ENCODE measurements at regions not wholly inside any gene's neighbourhood (a gene's known extent, or its start where the extent isn't known, plus 50 kb on each side); places are given as distances from the start of the nearest gene placed in this dataset.

DNA sequence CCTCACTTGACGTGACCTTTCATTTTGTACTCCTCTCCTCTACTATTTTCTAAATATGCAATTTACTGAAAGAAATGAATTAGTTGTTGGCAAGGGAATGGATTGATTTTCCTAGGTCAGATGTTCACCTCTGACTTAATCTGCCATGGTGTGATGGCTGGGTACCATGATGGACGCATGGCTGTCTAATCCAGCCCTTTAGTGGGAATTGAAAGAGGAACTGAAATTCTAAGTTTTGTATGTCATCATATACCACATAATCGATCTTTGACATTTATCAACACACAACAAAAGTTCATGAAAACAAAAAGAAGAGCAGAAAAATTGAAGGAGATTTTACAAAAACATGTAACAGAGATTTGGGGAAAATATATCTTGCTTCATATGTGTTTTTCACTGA is 331.3 kb upstream of the SNX7 start:
- no peak for DNase-seq (ENCODE audit: low read depth in 2 of 2)

DNA sequence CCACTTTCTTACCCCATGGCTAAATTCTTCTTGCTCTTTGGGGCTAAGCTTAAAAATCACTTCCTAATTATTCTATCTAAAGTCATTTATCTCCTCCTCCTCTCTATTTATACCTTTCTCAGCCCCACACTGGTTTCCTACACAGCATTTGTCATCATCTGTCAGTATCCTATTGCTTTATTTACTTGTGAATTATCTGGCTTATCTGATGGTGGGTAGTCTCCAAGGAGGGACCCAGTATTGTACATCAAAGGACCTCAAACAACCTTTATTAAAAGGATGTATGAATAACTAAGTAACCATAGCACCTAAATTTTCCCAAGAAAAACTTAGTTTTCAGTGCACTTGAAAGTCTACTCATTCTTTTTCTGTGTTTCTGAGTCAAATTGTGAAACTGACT is 332.7 kb upstream of the SNX7 start:
- no peak for DNase-seq (ENCODE audit: low read depth in 2 of 2)

- no peak for DNase-seq (ENCODE audit: low read depth in 2 of 2)
Observed at GRCh38 chr1:98327220-98327861, 334.2 kb upstream of the SNX7 start.

GRCh38 chr1:98325646-98326440 is 335.7 kb upstream of the SNX7 start:
- DNase-seq (ENCODE audit: low read depth in 2 of 2) = no peak

GRCh38 chr1:98323906-98324358 is 337.6 kb upstream of the SNX7 start:
- peak; percentile 1 to 14 for DNase-seq (ENCODE audit: low read depth in 2 of 2)

DNA sequence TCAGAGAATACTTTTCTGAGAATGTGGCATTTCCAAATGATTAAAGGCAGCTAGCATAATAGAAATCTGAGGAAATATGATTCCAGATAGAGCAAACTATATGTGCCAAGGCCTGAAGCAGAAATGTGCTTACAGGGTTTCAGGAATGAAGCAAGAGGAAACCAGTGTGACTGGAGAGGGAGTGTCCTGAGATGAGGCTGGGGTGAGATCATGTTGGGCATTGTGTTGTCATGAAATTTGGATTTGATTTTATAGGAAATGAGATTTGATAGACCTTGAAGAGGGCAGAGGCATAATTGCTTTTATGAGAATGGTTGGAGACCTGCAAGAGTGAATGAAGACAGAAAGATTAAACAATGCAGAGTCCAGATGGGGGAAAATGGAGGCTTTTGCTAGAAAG is 338.1 kb upstream of the SNX7 start:
- DNase-seq (ENCODE audit: low read depth in 2 of 2) = no peak

DNA sequence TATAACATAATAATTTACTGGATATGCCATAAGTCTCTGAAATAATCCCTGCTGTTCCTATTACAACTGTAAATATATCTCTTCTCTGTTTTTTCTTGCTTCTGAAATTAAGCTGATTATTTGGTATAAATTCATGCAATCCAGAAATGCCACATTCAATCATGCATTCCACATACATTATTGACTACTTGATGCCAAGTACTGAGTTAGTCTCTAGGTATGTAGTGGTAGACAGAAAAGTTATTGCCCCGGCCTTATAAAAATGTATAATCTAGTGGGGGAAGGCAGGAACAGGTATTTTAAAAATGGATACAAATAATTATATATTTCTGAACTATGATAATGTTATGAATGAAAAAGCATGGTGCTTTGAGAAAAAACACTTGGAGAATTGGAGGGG is 338.6 kb upstream of the SNX7 start:
- DNase-seq (ENCODE audit: low read depth in 2 of 2) = no peak

DNA sequence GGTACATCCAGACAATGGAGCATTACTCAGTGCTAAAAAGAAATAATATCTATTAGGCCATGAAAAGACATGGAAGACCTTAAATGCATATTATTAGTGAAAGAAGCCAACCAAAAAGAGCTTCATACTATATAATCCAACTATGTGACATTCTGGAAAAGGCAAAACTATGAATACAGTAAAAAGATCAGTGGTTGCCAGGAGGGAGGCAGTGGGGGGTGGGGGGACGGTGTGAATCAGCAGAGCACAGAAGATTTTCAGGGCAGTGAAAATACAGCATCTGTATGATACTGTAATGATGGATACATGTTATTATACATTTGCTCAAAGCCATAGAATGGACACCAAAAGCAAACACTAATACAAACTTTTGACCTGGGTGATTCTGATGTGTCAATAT is 339.4 kb upstream of the SNX7 start:
- no peak for DNase-seq (ENCODE audit: low read depth in 2 of 2)

- DNase-seq (ENCODE audit: low read depth in 2 of 2) = no peak
Observed at GRCh38 chr1:98321191-98321590, 340.3 kb upstream of the SNX7 start.

- no peak for DNase-seq (ENCODE audit: low read depth in 2 of 2)
Observed at GRCh38 chr1:98316286-98316905, 345.1 kb upstream of the SNX7 start.

- DNase-seq (ENCODE audit: low read depth in 2 of 2) = no peak
Observed at GRCh38 chr1:98315309-98315708, 346.2 kb upstream of the SNX7 start.

DNA sequence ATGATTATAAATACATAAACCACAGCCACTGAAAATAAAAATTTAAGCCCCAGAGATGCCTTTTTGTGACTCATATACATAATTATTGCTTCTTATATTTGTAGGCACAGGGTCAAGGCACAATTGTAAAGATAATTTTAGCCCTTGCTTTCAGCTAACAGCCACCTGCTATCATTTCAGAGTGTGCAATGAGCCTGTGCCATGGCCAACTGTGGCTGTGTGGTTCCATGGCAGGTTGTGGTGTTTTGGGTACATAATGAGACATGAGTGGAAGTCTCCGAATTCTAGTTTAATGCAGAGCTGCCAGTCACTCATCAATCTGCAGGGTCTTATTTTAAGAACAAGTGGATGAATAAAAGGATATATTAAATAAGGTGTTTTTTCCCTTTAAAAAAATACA is 346.9 kb upstream of the SNX7 start:
- no peak for DNase-seq (ENCODE audit: low read depth in 2 of 2)

GRCh38 chr1:98306517-98307089 is 354.9 kb upstream of the SNX7 start:
- DNase-seq (ENCODE audit: low read depth in 2 of 2) = no peak

DNA sequence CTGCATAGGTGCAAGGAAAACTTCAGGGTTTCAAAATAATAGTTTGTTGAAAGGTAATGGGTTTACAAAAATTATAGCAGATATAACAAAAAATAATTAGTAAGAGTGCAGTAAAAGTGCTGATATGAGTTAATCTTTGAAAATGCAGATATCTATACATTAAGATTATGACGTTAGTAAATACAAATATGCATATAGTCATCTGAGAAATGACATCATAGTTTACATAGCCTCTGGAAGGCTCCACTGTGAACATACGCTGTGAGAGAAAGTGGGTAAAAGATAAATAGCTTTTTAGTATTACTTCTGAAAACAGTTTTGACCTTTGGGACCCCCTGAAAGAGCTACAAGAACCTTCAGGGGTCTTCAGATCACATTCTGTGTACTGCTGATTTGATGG is 356.2 kb upstream of the SNX7 start:
- DNase-seq (ENCODE audit: low read depth in 2 of 2) = no peak

- DNase-seq (ENCODE audit: low read depth in 2 of 2) = no peak
Observed at GRCh38 chr1:98304888-98305287, 356.6 kb upstream of the SNX7 start.

DNA sequence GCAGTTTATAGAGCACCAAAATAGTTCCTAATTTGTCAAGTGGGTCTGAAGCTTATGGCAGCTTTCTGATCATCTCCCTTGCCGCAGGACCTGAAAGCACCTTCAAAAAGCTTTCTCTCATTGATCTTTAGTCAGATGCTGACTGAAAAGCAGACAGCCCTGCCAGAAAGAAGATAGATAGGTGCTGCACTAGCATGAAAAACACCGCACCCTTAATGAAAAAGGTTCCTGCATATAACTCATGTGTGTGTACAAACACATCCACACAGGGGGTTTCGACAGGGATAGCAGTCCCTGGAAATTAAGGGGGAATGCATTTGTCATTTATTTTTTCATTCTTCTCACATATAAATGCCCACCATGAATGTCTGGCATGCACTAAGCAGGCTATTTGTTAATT is 361.7 kb upstream of the SNX7 start:
- DNase-seq (ENCODE audit: low read depth in 2 of 2) = no peak

GRCh38 chr1:98299313-98299712 is 362.2 kb upstream of the SNX7 start:
- DNase-seq (ENCODE audit: low read depth in 2 of 2) = no peak

DNA sequence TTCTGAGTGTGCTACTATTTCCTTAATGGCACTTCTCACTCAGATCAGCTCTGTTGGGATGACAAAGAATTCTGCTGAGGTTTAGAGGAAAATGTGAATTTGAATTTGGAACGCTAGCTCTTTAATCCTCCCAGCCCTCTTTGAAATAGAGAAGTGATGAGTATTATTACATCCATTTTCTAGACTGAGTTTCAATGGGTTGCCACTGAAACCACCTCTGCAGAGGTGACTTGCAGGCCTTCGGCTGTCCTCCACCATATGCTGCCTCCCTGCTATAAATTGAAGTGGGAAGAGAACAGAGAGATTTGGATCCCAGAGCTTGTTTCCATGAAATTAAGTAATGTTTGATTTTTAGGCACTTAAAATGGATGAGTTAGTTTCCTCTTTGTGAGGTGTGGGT is 363.2 kb upstream of the SNX7 start:
- DNase-seq (ENCODE audit: low read depth in 2 of 2) = no peak

DNA sequence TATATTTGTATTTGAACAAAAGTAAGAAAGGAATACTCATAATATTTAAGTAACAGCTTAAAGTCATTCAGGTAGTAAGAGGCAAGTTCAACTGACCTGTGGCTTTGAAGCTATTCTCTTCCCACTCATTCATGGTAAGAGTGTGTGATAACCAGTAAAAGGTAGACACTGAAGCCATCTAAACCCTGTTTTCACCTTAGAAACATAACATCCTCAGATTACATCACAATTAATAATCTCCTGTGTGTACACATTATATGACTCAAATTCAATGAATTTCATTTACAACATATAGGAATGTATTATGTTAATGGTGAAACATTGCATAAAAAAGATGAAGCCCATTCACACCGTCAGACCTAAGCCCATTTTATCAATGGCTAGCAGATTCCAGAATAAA is 364.8 kb upstream of the SNX7 start:
- DNase-seq (ENCODE audit: low read depth in 2 of 2) = no peak

DNA sequence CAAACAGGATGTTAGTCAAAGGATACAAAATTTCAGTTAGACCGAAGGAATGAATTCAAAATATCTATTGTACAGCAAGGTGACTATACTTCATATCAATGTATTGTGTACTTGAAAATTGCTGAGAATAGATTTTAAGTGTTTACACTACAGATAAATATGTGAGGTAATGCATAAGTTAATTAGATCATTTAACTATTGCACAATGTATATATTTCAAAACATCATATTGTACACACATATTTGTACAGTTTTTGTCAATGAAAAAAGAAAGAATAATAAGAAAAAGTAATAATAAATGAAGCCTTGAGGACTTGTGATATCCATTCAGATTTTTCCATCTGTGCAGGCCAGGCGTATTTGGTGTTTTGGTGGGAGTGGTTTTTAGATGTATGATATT is 367.4 kb upstream of the SNX7 start:
- no peak for DNase-seq (ENCODE audit: low read depth in 2 of 2)

DNA sequence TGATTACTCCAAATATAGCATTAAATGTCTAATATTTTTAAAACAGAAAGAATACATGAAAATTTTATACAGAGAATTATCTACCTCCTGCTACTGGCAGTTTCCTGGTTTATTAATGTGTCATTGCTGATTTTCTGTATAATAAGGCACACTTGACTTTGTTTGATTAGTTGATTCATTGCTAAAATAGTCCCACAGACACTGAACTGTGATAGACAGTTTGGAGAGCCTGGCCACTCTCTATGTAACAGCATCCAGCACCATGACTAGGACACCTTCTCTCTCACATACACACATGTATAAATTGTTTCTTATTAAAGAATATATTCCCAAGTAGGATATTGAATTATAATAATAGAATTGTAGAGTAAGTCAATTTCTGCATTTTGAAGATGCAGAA is 368.5 kb upstream of the SNX7 start:
- no peak for DNase-seq (ENCODE audit: low read depth in 2 of 2)

GRCh38 chr1:98289311-98289710 is 368.5 kb upstream of the DPYD start:
- DNase-seq (ENCODE audit: low read depth in 2 of 2) = no peak

- no peak for DNase-seq (ENCODE audit: low read depth in 2 of 2)
Observed at GRCh38 chr1:98288494-98288893, 367.7 kb upstream of the DPYD start.
